IPS-18c (cell line): ENCODE measurements at regions not wholly inside any gene's neighbourhood (a gene's known extent, or its start where the extent isn't known, plus 50 kb on each side); places are given as distances from the start of the nearest gene placed in this dataset.
A peak's percentile ranks its signal among the peaks of the same experiment; 100 is the strongest.
"Not testable (repeated sequence)": the region's sequence is repeated elsewhere in the genome, so short reads cannot be mapped to it uniquely, and the experiment has no call there.

Source experiments
- H3K4me3 ChIP-seq: 2 replicates; pipeline ENCODE4 v1.7.0; 2013; ENCODE audit warnings: low read depth, mild to moderate bottlenecking, low read length, moderate library complexity; ENCODE audit not compliant: insufficient read depth
- H3K9me3 ChIP-seq: one replicate; pipeline ENCODE4 v1.6.1; 2013; ENCODE audit warnings: mild to moderate bottlenecking, low read length, moderate library complexity; ENCODE audit not compliant: control insufficient read depth, insufficient read depth

DNA sequence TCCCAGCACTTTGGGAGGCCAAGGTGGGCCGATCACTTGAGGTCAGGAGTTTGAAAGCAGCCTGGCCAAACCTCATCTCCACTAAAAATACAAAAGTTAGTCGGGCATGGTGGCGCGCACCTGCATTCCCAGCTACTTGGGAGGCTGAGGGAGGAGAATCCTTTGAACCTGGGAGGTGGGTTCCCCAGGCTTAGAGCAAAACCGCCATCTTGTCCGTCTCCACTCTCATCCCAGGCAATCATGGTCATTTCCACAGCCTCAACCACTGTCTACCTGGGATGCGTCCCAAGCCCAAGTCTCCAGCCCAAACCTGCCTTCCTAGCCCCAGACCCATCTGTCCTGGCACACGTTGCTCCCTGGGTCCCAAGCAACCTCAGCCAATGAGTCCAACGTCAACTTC, 71.1 kb upstream of the CLEC6A start:
- not testable (repeated sequence) for H3K4me3 ChIP-seq, H3K9me3 ChIP-seq

DNA sequence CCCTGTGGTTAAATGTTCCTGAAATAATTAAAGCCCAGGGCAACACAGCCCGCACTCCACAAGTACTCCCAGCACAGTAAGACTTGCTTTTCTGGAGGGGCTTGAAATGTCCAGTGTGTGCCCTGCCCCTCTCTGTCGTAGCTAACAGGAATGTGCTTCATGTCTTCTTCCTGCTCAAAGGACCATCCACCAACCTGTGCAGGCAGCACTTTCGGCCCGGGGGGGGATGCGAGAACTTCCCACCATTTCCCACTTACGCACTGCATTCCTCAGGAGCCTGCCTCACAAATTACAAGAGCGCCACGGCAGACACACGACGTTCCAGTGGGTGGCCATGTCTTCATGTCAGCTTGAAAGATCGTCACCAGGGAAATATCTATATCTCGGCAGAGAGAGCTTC, 70.3 kb upstream of the CLEC6A start:
- H3K4me3 ChIP-seq, H3K9me3 ChIP-seq: not testable (repeated sequence)

DNA sequence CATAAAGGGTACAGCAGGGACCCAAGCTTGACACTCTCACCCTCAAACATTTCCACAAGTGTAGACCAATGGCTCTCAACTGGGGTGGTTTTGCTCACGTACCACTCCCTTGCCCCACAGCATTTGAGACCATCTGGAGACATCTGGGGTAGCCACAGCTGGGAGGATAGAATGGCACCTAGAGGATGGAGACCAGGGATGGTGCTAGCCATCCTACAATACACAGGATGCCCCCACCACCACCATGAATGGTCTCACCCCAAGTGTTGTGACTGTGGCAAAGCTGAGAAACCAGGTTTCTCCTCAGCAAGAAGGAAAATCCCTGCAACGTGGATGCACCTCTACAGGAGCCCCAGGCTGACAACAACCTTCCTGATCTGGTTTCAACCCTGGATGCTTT, 69.1 kb upstream of the CLEC6A start:
- not testable (repeated sequence) for H3K9me3 ChIP-seq, H3K4me3 ChIP-seq

DNA sequence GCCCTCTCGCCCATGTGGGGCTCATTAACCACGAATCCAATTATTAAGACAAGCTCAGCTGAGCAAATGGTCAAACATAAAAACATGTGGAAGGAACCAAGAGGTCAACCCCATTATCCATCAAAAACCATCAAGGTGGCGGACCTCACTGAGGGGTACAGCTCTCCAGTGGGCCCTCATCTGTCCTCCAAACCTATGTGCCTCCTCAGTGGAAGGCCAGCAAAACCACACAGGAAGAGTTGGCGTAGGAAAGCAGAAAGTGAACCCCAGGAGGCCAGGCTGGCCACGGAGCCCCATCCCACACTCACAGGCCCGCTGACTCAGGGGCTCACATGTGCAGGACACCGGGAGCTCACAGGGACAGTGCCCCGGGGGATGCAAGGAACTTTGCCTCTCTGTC, 66.5 kb upstream of the CLEC6A start:
- not testable (repeated sequence) for H3K9me3 ChIP-seq, H3K4me3 ChIP-seq

DNA sequence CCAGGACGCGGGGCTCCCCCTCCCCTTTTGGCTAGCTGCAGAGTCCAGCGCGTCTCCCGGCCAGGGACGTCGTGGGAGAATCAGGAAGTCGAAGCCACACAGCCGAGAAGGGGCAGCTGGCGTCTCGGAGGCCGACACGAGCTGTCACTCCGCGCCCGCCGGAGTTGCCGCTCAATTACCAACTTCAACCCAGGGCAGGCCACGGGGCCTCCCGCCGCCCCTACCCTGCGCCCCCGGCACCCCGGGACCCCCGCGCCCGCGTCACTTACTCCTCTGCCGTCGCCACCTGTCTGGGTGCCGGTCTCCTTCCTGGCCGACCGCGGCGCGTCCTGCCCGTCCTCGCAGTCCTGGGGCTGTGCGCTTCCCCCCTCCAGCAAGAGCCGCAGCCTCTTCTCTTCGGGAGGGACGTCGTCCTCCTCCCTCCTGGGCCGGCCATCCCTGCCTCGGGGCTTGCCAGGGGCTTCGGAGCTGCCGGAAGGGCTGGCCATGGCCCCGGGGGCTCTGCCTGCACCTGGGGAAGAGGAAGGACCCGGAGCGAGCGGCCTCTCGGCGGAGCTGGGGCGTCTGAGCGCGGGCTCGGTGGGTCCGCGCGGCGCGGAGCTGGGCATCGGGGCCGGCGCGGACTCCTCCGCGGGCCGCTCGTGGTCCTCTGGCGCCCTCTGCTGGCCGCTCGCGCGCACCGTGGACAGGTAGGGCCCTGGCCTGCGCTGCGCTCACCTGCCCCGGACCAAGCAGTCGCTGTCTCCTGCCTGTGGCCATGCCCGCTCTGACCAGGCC, 65.6 kb upstream of the CLEC6A start:
- not testable (repeated sequence) for H3K9me3 ChIP-seq
- peak overlapping the region; percentile 51 for H3K4me3 ChIP-seq

DNA sequence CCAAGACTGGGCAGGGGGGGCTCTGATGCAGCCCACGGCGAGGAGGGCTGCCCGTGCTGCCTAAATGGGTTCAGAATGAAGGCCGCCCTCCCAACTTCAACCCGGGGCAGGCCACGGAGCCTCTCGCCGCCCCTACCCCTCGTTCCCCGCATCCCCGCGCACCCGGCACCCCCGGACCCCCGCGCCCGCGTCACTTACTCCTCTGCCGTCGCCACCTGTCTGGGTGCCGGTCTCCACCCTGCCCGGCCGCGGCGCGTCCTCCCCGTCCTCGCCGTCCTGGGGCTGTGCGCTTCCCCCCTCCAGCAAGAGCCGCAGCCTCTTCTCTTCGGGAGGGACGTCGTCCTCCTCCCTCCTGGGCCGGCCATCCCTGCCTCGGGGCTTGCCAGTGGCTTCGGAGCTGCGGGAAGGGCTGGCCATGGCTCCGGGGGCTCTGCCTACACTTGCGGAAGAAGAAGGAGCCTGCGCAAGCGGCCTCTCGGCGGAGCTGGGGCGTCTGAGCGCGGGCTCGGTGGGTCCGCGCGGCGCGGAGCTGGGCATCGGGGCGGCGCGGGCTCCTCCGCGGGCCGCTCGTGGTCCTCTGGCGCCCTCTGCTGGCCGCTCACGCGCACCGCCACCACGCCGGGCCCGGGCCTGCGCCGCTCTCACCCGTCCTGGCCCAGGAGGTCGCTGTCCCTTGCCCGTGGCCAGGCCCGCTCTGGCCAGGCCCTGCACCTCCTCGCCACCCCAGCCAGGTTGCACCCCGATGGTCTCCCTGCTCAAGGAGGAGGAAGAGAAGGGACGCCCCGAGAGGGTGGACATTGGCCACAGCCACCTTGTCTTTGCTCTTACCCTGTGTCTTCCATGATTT, 59.3 kb upstream of the CLEC6A start:
- H3K4me3 ChIP-seq = peak overlapping the region; percentile 57; the same call in 1 of the 2 replicates
- not testable (repeated sequence) for H3K9me3 ChIP-seq

DNA sequence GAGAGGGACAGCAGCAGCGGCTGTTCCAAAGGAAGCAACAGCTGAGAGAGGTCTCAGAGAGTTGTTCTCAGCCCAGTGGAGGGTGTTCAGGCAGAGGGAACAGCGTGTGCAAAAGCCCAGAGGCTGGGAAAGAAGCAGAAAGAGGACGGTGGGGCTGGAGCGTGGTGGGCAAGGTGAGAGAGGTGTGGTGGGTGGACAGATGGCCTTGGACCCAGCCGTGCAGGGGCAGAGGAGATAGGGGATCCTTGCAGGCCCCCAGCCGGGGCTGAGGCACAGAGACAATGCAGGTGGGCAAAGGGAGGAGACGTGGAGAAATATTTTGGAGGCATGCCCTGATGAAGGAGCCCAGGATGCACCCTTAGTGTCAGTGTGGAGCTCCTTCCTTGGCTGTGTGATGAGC, 58.4 kb upstream of the CLEC6A start:
- not testable (repeated sequence) for H3K9me3 ChIP-seq, H3K4me3 ChIP-seq

DNA sequence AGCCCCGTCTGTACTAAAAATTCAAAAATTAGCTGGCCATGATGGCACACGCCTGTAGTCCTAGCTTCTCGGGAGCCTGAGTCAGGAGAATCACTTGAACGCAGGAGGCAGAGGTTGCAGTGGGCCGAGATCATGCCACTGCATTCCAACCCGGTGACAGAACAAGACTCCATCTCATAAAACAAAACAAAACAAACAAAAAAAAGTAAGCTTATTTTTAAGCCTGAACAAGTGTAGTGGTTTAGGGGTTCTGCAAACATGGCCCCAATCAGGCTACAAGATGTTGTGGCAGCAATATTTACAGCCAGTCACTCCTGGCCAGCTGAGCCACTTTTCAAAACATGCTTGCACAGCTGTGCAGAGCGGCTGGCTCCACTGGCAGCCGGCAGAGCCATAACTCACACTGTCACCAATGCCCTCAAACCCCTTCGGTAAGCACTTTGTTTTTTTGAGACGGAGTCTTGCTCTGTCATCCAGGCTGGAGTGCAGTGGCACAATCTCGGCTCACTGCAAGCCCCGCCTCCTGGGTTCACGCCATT, 56.2 kb upstream of the CLEC6A start:
- not testable (repeated sequence) for H3K9me3 ChIP-seq, H3K4me3 ChIP-seq

DNA sequence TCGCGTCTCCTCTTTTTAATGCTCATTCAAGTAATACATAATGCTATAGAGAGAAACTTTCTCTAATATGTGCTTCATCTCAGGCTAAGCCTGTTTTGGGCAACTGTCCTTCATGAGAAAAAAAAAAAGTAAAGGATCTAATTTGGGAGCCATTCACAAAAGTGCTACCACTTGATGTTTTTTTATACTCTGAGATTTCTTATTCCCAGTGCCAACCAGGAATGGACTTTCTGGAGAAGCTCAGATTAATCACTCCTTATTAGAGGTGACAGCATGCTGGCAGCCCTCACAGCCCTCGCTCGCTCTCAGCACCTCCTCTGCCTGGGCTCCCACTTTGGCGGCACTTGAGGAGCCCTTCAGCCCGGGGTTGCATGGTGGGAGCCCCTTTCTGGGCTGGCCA, 51.9 kb upstream of the CLEC6A start:
- H3K9me3 ChIP-seq, H3K4me3 ChIP-seq: not testable (repeated sequence)

DNA sequence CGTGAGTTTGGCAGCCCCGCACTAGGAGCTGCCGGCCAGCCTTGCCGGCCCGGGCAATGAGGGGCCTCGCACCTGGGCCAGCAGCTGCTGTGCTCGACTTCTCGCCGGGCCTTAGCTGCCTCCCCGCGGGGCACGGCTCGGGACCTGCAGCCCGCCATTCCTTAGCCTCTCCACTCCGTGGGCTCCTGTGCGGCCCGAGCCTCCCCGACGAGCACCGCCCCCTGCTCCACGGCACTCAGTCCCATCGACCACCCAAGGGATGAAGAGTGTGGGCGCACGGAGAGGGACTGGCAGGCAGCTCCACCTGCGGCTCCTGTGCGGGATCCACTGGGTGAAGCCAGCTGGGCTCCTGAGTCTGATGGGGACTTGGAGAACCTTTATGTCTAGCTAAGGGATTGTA, 51.4 kb upstream of the CLEC6A start:
- H3K4me3 ChIP-seq, H3K9me3 ChIP-seq: not testable (repeated sequence)
